Duodenal mucosa (tissue), 2 donors: ENCODE measurements at regions not wholly inside any gene's neighbourhood (a gene's known extent, or its start where the extent isn't known, plus 50 kb on each side); places are given as distances from the start of the nearest gene placed in this dataset.
"Not testable (repeated sequence)": the region's sequence is repeated elsewhere in the genome, so short reads cannot be mapped to it uniquely, and the experiment has no call there.

Experiments
- H3K27ac ChIP-seq: one replicate; pipeline ENCODE4 v1.7.0; 2013; ENCODE audit warnings: low read depth, low read length
- H3K27me3 ChIP-seq, 2 donors: one replicate each; pipeline ENCODE4 v1.7.0; 2013; ENCODE audit warnings: low read length in 2 of 2, control low read depth in 1 of 2; ENCODE audit not compliant: insufficient read depth in 2 of 2, control insufficient read depth in 1 of 2
- H3K36me3 ChIP-seq, 2 donors: one replicate each; pipeline ENCODE4 v1.7.0; 2013; ENCODE audit warnings: low read length in 2 of 2, control low read depth in 1 of 2; ENCODE audit not compliant: insufficient read depth in 2 of 2, control insufficient read depth in 1 of 2
- H3K4me1 ChIP-seq, 2 donors: one replicate each; pipeline ENCODE4 v1.7.0; 2013; ENCODE audit warnings: low read length in 2 of 2, control low read depth in 1 of 2; ENCODE audit not compliant: insufficient read depth in 2 of 2, control insufficient read depth in 1 of 2
- H3K4me3 ChIP-seq, 2 donors: one replicate each; pipeline ENCODE4 v1.7.0; 2013; ENCODE audit warnings: low read length in 2 of 2, low read depth in 1 of 2
- H3K9ac ChIP-seq, 2 donors: one replicate each; pipeline ENCODE4 v1.7.0; 2013; ENCODE audit warnings: low read length in 2 of 2, low read depth in 1 of 2
- H3K9me3 ChIP-seq, 2 donors: one replicate each; pipeline ENCODE4 v1.7.0; 2013; ENCODE audit warnings: low read length in 2 of 2, control low read depth in 1 of 2; ENCODE audit not compliant: control insufficient read depth in 1 of 2

- H3K4me1 ChIP-seq, result no peaks in the 10 kb centered on the region
- no peak overlapping the region for H3K4me3 ChIP-seq
- no peaks in the 10 kb centered on the region for H3K36me3 ChIP-seq
- H3K27ac ChIP-seq, result no peak overlapping the region
- no peak overlapping the region for H3K9ac ChIP-seq
- H3K9me3 ChIP-seq, result peaks cover 0 to 5% of the 10 kb centered on the region in 2 donors
- H3K27me3 ChIP-seq, result peaks cover 0 to 3% of the 10 kb centered on the region in 2 donors
These were observed 78.5 kb upstream of the PHACTR1 start for GRCh38 chr6:12637960-12638641.

- Histone ChIP-seq H3K4me3 (no peak overlapping the region), H3K4me1 (no peaks in the 10 kb centered on the region), H3K9me3 (peaks cover 0 to 5% of the 10 kb centered on the region in 2 donors), H3K27ac (no peak overlapping the region), H3K36me3 (no peaks in the 10 kb centered on the region), H3K9ac (no peak overlapping the region), H3K27me3 (peaks cover 0 to 3% of the 10 kb centered on the region in 2 donors)
These were observed 76.1 kb upstream of the PHACTR1 start for GRCh38 chr6:12640438-12640837.

GRCh38 chr6:12641785-12642184 lies 74.8 kb upstream of the PHACTR1 start:
- H3K27ac ChIP-seq, H3K27me3 ChIP-seq, H3K9me3 ChIP-seq, H3K9ac ChIP-seq, H3K4me3 ChIP-seq, H3K36me3 ChIP-seq, H3K4me1 ChIP-seq: not testable (repeated sequence)

- H3K4me3 ChIP-seq, result no peak overlapping the region
- H3K27me3 ChIP-seq, result peaks cover 0 to 5% of the 10 kb centered on the region in 2 donors
- no peaks in the 10 kb centered on the region for H3K9me3 ChIP-seq
- no peak overlapping the region for H3K9ac ChIP-seq
- no peaks in the 10 kb centered on the region for H3K4me1 ChIP-seq
- H3K36me3 ChIP-seq, result no peaks in the 10 kb centered on the region
- no peak overlapping the region for H3K27ac ChIP-seq
These were observed 70.6 kb upstream of the PHACTR1 start for GRCh38 chr6:12645941-12646340.

- peaks cover 0 to 5% of the 10 kb centered on the region in 2 donors for H3K27me3 ChIP-seq
- H3K9me3 ChIP-seq, result no peaks in the 10 kb centered on the region
- H3K27ac ChIP-seq, result no peak overlapping the region
- no peak overlapping the region for H3K4me3 ChIP-seq
- no peaks in the 10 kb centered on the region for H3K4me1 ChIP-seq
- H3K9ac ChIP-seq, result no peak overlapping the region
- H3K36me3 ChIP-seq, result no peaks in the 10 kb centered on the region
These were observed 68.4 kb upstream of the PHACTR1 start for GRCh38 chr6:12648171-12648570.

GRCh38 chr6:12649325-12649724 lies 67.2 kb upstream of the PHACTR1 start:
- peaks cover 0 to 5% of the 10 kb centered on the region in 2 donors for H3K27me3 ChIP-seq
- H3K4me3 ChIP-seq, result no peak overlapping the region
- H3K36me3 ChIP-seq, result no peaks in the 10 kb centered on the region
- H3K4me1 ChIP-seq, result no peaks in the 10 kb centered on the region
- no peaks in the 10 kb centered on the region for H3K9me3 ChIP-seq
- H3K27ac ChIP-seq, result no peak overlapping the region
- H3K9ac ChIP-seq, result no peak overlapping the region

- Histone ChIP-seq H3K9me3 (no peaks in the 10 kb centered on the region), H3K4me3 (no peak overlapping the region), H3K36me3 (no peaks in the 10 kb centered on the region), H3K9ac (no peak overlapping the region), H3K27me3 (peaks cover 0 to 5% of the 10 kb centered on the region in 2 donors), H3K27ac (no peak overlapping the region), H3K4me1 (no peaks in the 10 kb centered on the region)
These were observed 63.1 kb upstream of the PHACTR1 start for GRCh38 chr6:12653486-12653885.

- no peaks in the 10 kb centered on the region for H3K9me3 ChIP-seq
- no peaks in the 10 kb centered on the region for H3K4me1 ChIP-seq
- no peak overlapping the region for H3K4me3 ChIP-seq
- H3K27me3 ChIP-seq, result peaks cover 0 to 5% of the 10 kb centered on the region in 2 donors
- H3K9ac ChIP-seq, result no peak overlapping the region
- H3K36me3 ChIP-seq, result no peaks in the 10 kb centered on the region
- H3K27ac ChIP-seq, result no peak overlapping the region
These were observed 62.5 kb upstream of the PHACTR1 start for GRCh38 chr6:12654107-12654506.

- Histone ChIP-seq H3K27me3 (peaks cover 0 to 5% of the 10 kb centered on the region in 2 donors), H3K9ac (no peak overlapping the region), H3K36me3 (no peaks in the 10 kb centered on the region), H3K4me3 (no peak overlapping the region), H3K9me3 (no peaks in the 10 kb centered on the region), H3K4me1 (no peaks in the 10 kb centered on the region), H3K27ac (no peak overlapping the region)
These were observed 62.1 kb upstream of the PHACTR1 start for GRCh38 chr6:12654514-12654913.

GRCh38 chr6:12656906-12657305 lies 59.7 kb upstream of the PHACTR1 start:
- Histone ChIP-seq H3K4me3 (no peak overlapping the region), H3K36me3 (no peaks in the 10 kb centered on the region), H3K9me3 (no peaks in the 10 kb centered on the region), H3K9ac (no peak overlapping the region), H3K27ac (no peak overlapping the region), H3K4me1 (no peaks in the 10 kb centered on the region), H3K27me3 (no peaks in the 10 kb centered on the region)
